ENCODE measurements at regions not wholly inside any gene's neighbourhood (a gene's known extent, or its start where the extent isn't known, plus 50 kb on each side); places are given as distances from the start of the nearest gene placed in this dataset.

DNA sequence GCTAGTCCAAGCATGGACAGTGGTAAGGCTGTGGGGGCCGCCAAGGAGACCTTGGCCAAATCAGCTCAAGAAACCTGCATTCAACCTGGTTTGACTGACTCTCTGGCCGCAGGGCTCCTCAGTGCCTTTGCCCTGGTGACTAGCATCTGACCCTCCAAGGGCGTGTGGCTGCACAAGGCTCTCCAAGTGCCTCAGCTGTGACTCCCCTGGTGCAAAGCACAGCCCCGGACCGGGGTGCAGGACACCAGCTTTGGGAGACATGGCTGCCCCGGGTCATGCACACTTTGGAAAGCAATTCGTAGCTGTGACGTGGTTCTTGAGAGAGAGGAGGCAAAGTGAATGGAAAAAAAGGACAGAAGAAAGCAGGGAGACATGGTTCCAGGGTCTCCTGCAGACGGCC is 245.2 kb upstream of the IRX2 start:
- Histone ChIP-seq H3K27ac (ENCODE audit: low read length) (no peak overlapping the region), H3K36me3 (ENCODE audit: control insufficient read depth, insufficient read depth, low read length) (no peaks in the 10 kb centered on the region), H3K27me3 (ENCODE audit: control insufficient read depth, insufficient read depth, low read length) (no peaks in the 10 kb centered on the region), H3K4me3 (ENCODE audit: low read depth in 2 of 2, low read length in 2 of 2) (no peak overlapping the region), H3K9me3 (ENCODE audit: control insufficient read depth, insufficient read depth, low read depth, low read length) (no peaks in the 10 kb centered on the region), H3K4me1 (ENCODE audit: control insufficient read depth, insufficient read depth, low read length) (no peaks in the 10 kb centered on the region)
- DNase-seq (ENCODE audit: low read depth, low spot score) (no peak), ATAC-seq (no peak)
- POLR2A ChIA-PET, result no interaction called here
- intact Hi-C loops (cut with micrococcal nuclease; ENCODE audit: unreplicated experiment) (no loop called here), in situ Hi-C loops (cut with HindIII; ENCODE audit: low pct_unique_long_range_greater_than_20kb, low sequenced_read_pairs) (no loop called here)
- TF ChIP-seq, protein P1, sequence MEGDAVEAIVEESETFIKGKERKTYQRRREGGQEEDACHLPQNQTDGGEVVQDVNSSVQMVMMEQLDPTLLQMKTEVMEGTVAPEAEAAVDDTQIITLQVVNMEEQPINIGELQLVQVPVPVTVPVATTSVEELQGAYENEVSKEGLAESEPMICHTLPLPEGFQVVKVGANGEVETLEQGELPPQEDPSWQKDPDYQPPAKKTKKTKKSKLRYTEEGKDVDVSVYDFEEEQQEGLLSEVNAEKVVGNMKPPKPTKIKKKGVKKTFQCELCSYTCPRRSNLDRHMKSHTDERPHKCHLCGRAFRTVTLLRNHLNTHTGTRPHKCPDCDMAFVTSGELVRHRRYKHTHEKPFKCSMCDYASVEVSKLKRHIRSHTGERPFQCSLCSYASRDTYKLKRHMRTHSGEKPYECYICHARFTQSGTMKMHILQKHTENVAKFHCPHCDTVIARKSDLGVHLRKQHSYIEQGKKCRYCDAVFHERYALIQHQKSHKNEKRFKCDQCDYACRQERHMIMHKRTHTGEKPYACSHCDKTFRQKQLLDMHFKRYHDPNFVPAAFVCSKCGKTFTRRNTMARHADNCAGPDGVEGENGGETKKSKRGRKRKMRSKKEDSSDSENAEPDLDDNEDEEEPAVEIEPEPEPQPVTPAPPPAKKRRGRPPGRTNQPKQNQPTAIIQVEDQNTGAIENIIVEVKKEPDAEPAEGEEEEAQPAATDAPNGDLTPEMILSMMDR (IDR thresholded peaks at IDR 0.05), result no peak
- TF ChIP-seq TCF7L2 (IDR thresholded peaks at IDR 0.05; ENCODE audit: low read depth, low read length), result no peak
- TF ChIP-seq POLR2AphosphoS5 (IDR thresholded peaks at IDR 0.05; ENCODE audit: low read depth, low read length), result no peak
- TF ChIP-seq, protein P2, sequence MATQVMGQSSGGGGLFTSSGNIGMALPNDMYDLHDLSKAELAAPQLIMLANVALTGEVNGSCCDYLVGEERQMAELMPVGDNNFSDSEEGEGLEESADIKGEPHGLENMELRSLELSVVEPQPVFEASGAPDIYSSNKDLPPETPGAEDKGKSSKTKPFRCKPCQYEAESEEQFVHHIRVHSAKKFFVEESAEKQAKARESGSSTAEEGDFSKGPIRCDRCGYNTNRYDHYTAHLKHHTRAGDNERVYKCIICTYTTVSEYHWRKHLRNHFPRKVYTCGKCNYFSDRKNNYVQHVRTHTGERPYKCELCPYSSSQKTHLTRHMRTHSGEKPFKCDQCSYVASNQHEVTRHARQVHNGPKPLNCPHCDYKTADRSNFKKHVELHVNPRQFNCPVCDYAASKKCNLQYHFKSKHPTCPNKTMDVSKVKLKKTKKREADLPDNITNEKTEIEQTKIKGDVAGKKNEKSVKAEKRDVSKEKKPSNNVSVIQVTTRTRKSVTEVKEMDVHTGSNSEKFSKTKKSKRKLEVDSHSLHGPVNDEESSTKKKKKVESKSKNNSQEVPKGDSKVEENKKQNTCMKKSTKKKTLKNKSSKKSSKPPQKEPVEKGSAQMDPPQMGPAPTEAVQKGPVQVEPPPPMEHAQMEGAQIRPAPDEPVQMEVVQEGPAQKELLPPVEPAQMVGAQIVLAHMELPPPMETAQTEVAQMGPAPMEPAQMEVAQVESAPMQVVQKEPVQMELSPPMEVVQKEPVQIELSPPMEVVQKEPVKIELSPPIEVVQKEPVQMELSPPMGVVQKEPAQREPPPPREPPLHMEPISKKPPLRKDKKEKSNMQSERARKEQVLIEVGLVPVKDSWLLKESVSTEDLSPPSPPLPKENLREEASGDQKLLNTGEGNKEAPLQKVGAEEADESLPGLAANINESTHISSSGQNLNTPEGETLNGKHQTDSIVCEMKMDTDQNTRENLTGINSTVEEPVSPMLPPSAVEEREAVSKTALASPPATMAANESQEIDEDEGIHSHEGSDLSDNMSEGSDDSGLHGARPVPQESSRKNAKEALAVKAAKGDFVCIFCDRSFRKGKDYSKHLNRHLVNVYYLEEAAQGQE (IDR thresholded peaks at IDR 0.05; ENCODE audit: insufficient read depth in 1 of 2, low read depth in 2 of 2, low read length in 1 of 2), result no peak
- TF ChIP-seq SIN3A (IDR thresholded peaks at IDR 0.05; ENCODE audit: borderline replicate concordance, insufficient read depth, low read depth, low read length), result no peak
- CTCF ChIA-PET, result no interaction called here
- BruUV-seq (replicated peaks), result no TSS peak

DNA sequence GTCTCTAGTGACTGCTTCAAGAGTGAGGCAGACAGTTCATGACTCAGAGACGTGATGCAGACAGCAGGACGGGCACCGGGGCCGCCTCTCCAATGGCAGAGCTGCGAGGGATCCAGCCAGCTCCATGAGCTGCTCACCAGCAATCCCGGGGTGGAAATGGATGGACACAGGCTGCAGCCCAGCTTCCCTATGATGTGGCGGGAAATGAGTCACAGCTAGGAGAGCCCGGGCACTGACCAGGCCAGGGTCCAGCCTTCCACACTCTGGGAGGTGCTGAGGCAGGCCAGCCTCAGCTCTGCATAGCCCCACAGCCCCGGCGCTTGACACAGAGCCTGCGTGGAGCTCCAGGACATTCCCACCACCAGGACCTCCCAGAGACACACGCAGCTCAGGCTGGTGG is 244.8 kb upstream of the IRX2 start:
- DNase-seq (ENCODE audit: low read depth, low spot score), result no peak
- Histone ChIP-seq H3K4me1 (ENCODE audit: control insufficient read depth, insufficient read depth, low read length) (no peaks in the 10 kb centered on the region), H3K4me3 (ENCODE audit: low read depth in 2 of 2, low read length in 2 of 2) (no peak overlapping the region), H3K36me3 (ENCODE audit: control insufficient read depth, insufficient read depth, low read length) (no peaks in the 10 kb centered on the region), H3K9me3 (ENCODE audit: control insufficient read depth, insufficient read depth, low read depth, low read length) (no peaks in the 10 kb centered on the region), H3K27ac (ENCODE audit: low read length) (no peak overlapping the region), H3K27me3 (ENCODE audit: control insufficient read depth, insufficient read depth, low read length) (no peaks in the 10 kb centered on the region)
- in situ Hi-C loops (cut with HindIII; ENCODE audit: low pct_unique_long_range_greater_than_20kb, low sequenced_read_pairs), result no loop called here
- ChIA-PET CTCF (no interaction called here), POLR2A (no interaction called here)
- ATAC-seq, result no peak
- no TSS peak for BruUV-seq (replicated peaks)
- intact Hi-C loops (cut with micrococcal nuclease; ENCODE audit: unreplicated experiment), result no loop called here
- TF ChIP-seq TCF7L2 (IDR thresholded peaks at IDR 0.05; ENCODE audit: low read depth, low read length), result no peak
- TF ChIP-seq SIN3A (IDR thresholded peaks at IDR 0.05; ENCODE audit: borderline replicate concordance, insufficient read depth, low read depth, low read length), result no peak
- TF ChIP-seq, protein P2 (IDR thresholded peaks at IDR 0.05; ENCODE audit: insufficient read depth in 1 of 2, low read depth in 2 of 2, low read length in 1 of 2), result no peak
- TF ChIP-seq POLR2AphosphoS5 (IDR thresholded peaks at IDR 0.05; ENCODE audit: low read depth, low read length), result no peak

Data from Panc1 (cell line).